ENCODE measurements at regions not wholly inside any gene's neighbourhood (a gene's known extent, or its start where the extent isn't known, plus 50 kb on each side); places are given as distances from the start of the nearest gene placed in this dataset.

GRCh38 chr12:84075991-84076390 lies 836.6 kb downstream of the SLC6A15 start:
- no peak overlapping the region for H3K27ac ChIP-seq
- H3K27me3 ChIP-seq: no peaks in the 10 kb centered on the region
- no peaks in the 10 kb centered on the region for H3K9me3 ChIP-seq
- in situ Hi-C loops (cut with MboI; ENCODE audit: low pct_ligation_motif_present in 1 of 4, low pct_unique_long_range_greater_than_20kb in 1 of 4, low sequenced_read_pairs in 3 of 4): loop anchor here in 1 of 4 donors (25.0 kb wide), 1 partner anchor 111 kb away; no protein-coding TSS in a partner anchor
- intact Hi-C loops (cut with DNase I; ENCODE audit: low total_unique reads): no loop called here
- whole genome bisulfite sequencing, 2 donors (ENCODE audit: low coverage in 1 of 2): 69 to 82% methylated on average over 1 of the region's 1 CpG
- no peaks in the 10 kb centered on the region for H3K36me3 ChIP-seq
- H3K4me3 ChIP-seq: no peak overlapping the region
- no peaks in the 10 kb centered on the region for H3K4me1 ChIP-seq
- no peak for DNase-seq
- TF ChIP-seq CTCF (IDR thresholded peaks at IDR 0.05) (no peak), POLR2A (IDR thresholded peaks at IDR 0.05) (no peak), POLR2AphosphoS5 (IDR thresholded peaks at IDR 0.05) (no peak), EP300 (IDR thresholded peaks at IDR 0.05; ENCODE audit: low read depth) (no peak)

GRCh38 chr12:84073401-84073800 lies 839.2 kb downstream of the SLC6A15 start:
- DNase-seq: no peak
- no peak for TF ChIP-seq POLR2A (IDR thresholded peaks at IDR 0.05)
- no peak for TF ChIP-seq CTCF (IDR thresholded peaks at IDR 0.05)
- TF ChIP-seq POLR2AphosphoS5 (IDR thresholded peaks at IDR 0.05): no peak
- no peak for TF ChIP-seq EP300 (IDR thresholded peaks at IDR 0.05; ENCODE audit: low read depth)
- 68 to 79% methylated on average over 4 of the region's 4 CpGs for WGBS, 2 donors (ENCODE audit: low coverage in 1 of 2)

GRCh38 chr12:84072961-84073360 lies 839.6 kb downstream of the SLC6A15 start:
- in situ Hi-C loops (cut with MboI; ENCODE audit: low pct_ligation_motif_present in 1 of 4, low pct_unique_long_range_greater_than_20kb in 1 of 4, low sequenced_read_pairs in 3 of 4): no loop called here
- Histone ChIP-seq H3K27me3 (no peaks in the 10 kb centered on the region), H3K36me3 (no peaks in the 10 kb centered on the region), H3K27ac (no peak overlapping the region), H3K4me1 (no peaks in the 10 kb centered on the region), H3K4me3 (no peak overlapping the region), H3K9me3 (no peaks in the 10 kb centered on the region)
- DNase-seq: no peak
- no peak for TF ChIP-seq POLR2AphosphoS5 (IDR thresholded peaks at IDR 0.05)
- TF ChIP-seq EP300 (IDR thresholded peaks at IDR 0.05; ENCODE audit: low read depth): no peak
- no peak for TF ChIP-seq POLR2A (IDR thresholded peaks at IDR 0.05)
- TF ChIP-seq CTCF (IDR thresholded peaks at IDR 0.05): no peak
- intact Hi-C loops (cut with DNase I; ENCODE audit: low total_unique reads): no loop called here

More at GRCh38 chr12:84073401-84073800, 839.2 kb downstream of the SLC6A15 start:
- no peaks in the 10 kb centered on the region for H3K27me3 ChIP-seq
- H3K36me3 ChIP-seq: no peaks in the 10 kb centered on the region
- in situ Hi-C loops (cut with MboI; ENCODE audit: low pct_ligation_motif_present in 1 of 4, low pct_unique_long_range_greater_than_20kb in 1 of 4, low sequenced_read_pairs in 3 of 4): no loop called here
- H3K4me1 ChIP-seq: no peaks in the 10 kb centered on the region
- no peak overlapping the region for H3K4me3 ChIP-seq
- H3K9me3 ChIP-seq: no peaks in the 10 kb centered on the region
- H3K27ac ChIP-seq: no peak overlapping the region
- intact Hi-C loops (cut with DNase I; ENCODE audit: low total_unique reads): no loop called here

- peak overlapping the region in 1 of 4 donors; percentile 30 for H3K27ac ChIP-seq
- no peaks in the 10 kb centered on the region for H3K9me3 ChIP-seq
- no peaks in the 10 kb centered on the region for H3K4me1 ChIP-seq
- no peaks in the 10 kb centered on the region for H3K27me3 ChIP-seq
- 51 to 54% methylated on average over 2 to 4 of the region's 4 CpGs for WGBS, 2 donors (ENCODE audit: low coverage in 1 of 2)
- no peak for TF ChIP-seq POLR2A (IDR thresholded peaks at IDR 0.05)
- TF ChIP-seq POLR2AphosphoS5 (IDR thresholded peaks at IDR 0.05): peak in 1 of 3 donors; percentile 44
- TF ChIP-seq EP300 (IDR thresholded peaks at IDR 0.05; ENCODE audit: low read depth): no peak
- intact Hi-C loops (cut with DNase I; ENCODE audit: low total_unique reads): no loop called here
- H3K4me3 ChIP-seq: no peak overlapping the region
- DNase-seq: peak; percentile 9
- H3K36me3 ChIP-seq: no peaks in the 10 kb centered on the region
- in situ Hi-C loops (cut with MboI; ENCODE audit: low pct_ligation_motif_present in 1 of 4, low pct_unique_long_range_greater_than_20kb in 1 of 4, low sequenced_read_pairs in 3 of 4): no loop called here
Measured at GRCh38 chr12:84070292-84070691, 842.3 kb downstream of the SLC6A15 start.

GRCh38 chr12:84069699-84070098 lies 842.9 kb downstream of the SLC6A15 start:
- intact Hi-C loops (cut with DNase I; ENCODE audit: low total_unique reads): no loop called here
- no peak overlapping the region for H3K4me3 ChIP-seq
- H3K36me3 ChIP-seq: no peaks in the 10 kb centered on the region
- 46 to 64% methylated on average over 1 of the region's 1 CpG for WGBS, 2 donors (ENCODE audit: low coverage in 1 of 2)
- no peaks in the 10 kb centered on the region for H3K27me3 ChIP-seq
- H3K9me3 ChIP-seq: no peaks in the 10 kb centered on the region
- TF ChIP-seq POLR2A (IDR thresholded peaks at IDR 0.05): no peak
- TF ChIP-seq CTCF (IDR thresholded peaks at IDR 0.05): no peak
- no peak for TF ChIP-seq POLR2AphosphoS5 (IDR thresholded peaks at IDR 0.05)
- TF ChIP-seq EP300 (IDR thresholded peaks at IDR 0.05; ENCODE audit: low read depth): no peak
- H3K27ac ChIP-seq: no peak overlapping the region
- H3K4me1 ChIP-seq: no peaks in the 10 kb centered on the region
- DNase-seq: no peak
- in situ Hi-C loops (cut with MboI; ENCODE audit: low pct_ligation_motif_present in 1 of 4, low pct_unique_long_range_greater_than_20kb in 1 of 4, low sequenced_read_pairs in 3 of 4): no loop called here
